ENCODE measurements at regions not wholly inside any gene's neighbourhood (a gene's known extent, or its start where the extent isn't known, plus 50 kb on each side); places are given as distances from the start of the nearest gene placed in this dataset.
"Not testable (repeated sequence)": the region's sequence is repeated elsewhere in the genome, so short reads cannot be mapped to it uniquely, and the experiment has no call there.

GRCh38 chr2:36123995-36124394 is 231.6 kb upstream of the CRIM1 start:
- CTCF ChIA-PET, result no interaction called here

DNA sequence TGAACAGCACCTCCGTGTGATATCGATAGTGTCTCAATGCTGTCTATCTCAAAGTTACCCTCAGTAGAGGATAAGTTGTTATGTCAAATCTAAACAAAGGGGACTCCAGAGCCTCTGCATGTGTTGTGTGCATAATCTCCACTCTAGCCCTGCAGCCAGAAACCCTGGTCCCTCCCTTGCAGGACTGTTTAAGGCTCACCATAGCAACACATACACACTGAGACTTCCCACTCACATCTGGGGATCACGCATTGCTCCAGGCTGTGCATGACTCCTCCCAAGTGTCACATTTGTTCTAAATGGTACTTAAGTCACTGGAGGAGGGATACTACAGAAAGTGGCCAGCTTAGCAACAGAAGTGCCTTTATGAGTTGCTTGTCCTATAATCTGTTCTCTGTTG is 258.6 kb upstream of the CRIM1 start:
- ChIA-PET POLR2A (ENCODE audit: unreplicated experiment) (no interaction called here), CTCF (no interaction called here)
- no peak overlapping the region for H3K27ac ChIP-seq
- no peak for TF ChIP-seq EZH2 (IDR thresholded peaks at IDR 0.05; ENCODE audit: low read depth)
- TF ChIP-seq, protein P1, sequence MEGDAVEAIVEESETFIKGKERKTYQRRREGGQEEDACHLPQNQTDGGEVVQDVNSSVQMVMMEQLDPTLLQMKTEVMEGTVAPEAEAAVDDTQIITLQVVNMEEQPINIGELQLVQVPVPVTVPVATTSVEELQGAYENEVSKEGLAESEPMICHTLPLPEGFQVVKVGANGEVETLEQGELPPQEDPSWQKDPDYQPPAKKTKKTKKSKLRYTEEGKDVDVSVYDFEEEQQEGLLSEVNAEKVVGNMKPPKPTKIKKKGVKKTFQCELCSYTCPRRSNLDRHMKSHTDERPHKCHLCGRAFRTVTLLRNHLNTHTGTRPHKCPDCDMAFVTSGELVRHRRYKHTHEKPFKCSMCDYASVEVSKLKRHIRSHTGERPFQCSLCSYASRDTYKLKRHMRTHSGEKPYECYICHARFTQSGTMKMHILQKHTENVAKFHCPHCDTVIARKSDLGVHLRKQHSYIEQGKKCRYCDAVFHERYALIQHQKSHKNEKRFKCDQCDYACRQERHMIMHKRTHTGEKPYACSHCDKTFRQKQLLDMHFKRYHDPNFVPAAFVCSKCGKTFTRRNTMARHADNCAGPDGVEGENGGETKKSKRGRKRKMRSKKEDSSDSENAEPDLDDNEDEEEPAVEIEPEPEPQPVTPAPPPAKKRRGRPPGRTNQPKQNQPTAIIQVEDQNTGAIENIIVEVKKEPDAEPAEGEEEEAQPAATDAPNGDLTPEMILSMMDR (conservative IDR thresholded peaks at IDR 0.05), result no peak
- DNase-seq, result no peak
- no peaks in the 10 kb centered on the region for H3K27me3 ChIP-seq (ENCODE audit: insufficient read depth, low read depth)
- H3K4me2 ChIP-seq, result no peak overlapping the region
- no TSS peak for BruUV-seq (replicated peaks)
- H2AFZ ChIP-seq, result no peak overlapping the region
- no peaks in the 10 kb centered on the region for H3F3A ChIP-seq (ENCODE audit: insufficient read depth, low read depth)
- no peaks in the 10 kb centered on the region for H3K36me3 ChIP-seq (ENCODE audit: low read depth)
- no peaks in the 10 kb centered on the region for H3K9me3 ChIP-seq (ENCODE audit: insufficient read depth, low read depth)
- no peaks in the 10 kb centered on the region for H3K4me1 ChIP-seq (replicated peaks; ENCODE audit: insufficient read depth)
- H4K20me1 ChIP-seq (ENCODE audit: insufficient read depth), result no peaks in the 10 kb centered on the region
- no peak overlapping the region for H3K4me3 ChIP-seq
- no peaks in the 10 kb centered on the region for H3K9me2 ChIP-seq (ENCODE audit: insufficient read depth)
- intact Hi-C loops (cut with micrococcal nuclease; ENCODE audit: unreplicated experiment), result no loop called here
- H3K79me2 ChIP-seq (ENCODE audit: low read depth), result no peaks in the 10 kb centered on the region

More at GRCh38 chr2:36123995-36124394, 231.6 kb upstream of the CRIM1 start:
- H3K27ac ChIP-seq, result no peak overlapping the region
- TF ChIP-seq, protein P1 (conservative IDR thresholded peaks at IDR 0.05), result no peak
- no peak for TF ChIP-seq EZH2 (IDR thresholded peaks at IDR 0.05; ENCODE audit: low read depth)
- no peaks in the 10 kb centered on the region for H3K4me1 ChIP-seq (replicated peaks; ENCODE audit: insufficient read depth)
- no peak overlapping the region for H3K4me3 ChIP-seq
- H3K36me3 ChIP-seq (ENCODE audit: low read depth), result no peaks in the 10 kb centered on the region
- BruUV-seq (replicated peaks), result no TSS peak
- no peaks in the 10 kb centered on the region; the same call in 1 of the 2 replicates for H3K27me3 ChIP-seq (ENCODE audit: insufficient read depth, low read depth)
- no peak for DNase-seq
- no peaks in the 10 kb centered on the region for H3K9me2 ChIP-seq (ENCODE audit: insufficient read depth)
- H2AFZ ChIP-seq, result no peak overlapping the region
- intact Hi-C loops (cut with micrococcal nuclease; ENCODE audit: unreplicated experiment), result no loop called here
- no peaks in the 10 kb centered on the region for H3F3A ChIP-seq (ENCODE audit: insufficient read depth, low read depth)
- H3K9me3 ChIP-seq (ENCODE audit: insufficient read depth, low read depth), result no peaks in the 10 kb centered on the region
- POLR2A ChIA-PET (ENCODE audit: unreplicated experiment), result no interaction called here
- no peaks in the 10 kb centered on the region for H3K79me2 ChIP-seq (ENCODE audit: low read depth)
- H3K4me2 ChIP-seq, result no peak overlapping the region
- H4K20me1 ChIP-seq (ENCODE audit: insufficient read depth), result no peaks in the 10 kb centered on the region

GRCh38 chr2:36091844-36092741 is 263.5 kb upstream of the CRIM1 start:
- intact Hi-C loops (cut with micrococcal nuclease; ENCODE audit: unreplicated experiment); H3F3A ChIP-seq (ENCODE audit: insufficient read depth, low read depth); H3K4me2 ChIP-seq; BruUV-seq (replicated peaks); H3K9me2 ChIP-seq (ENCODE audit: insufficient read depth); H2AFZ ChIP-seq; H4K20me1 ChIP-seq (ENCODE audit: insufficient read depth); POLR2A ChIA-PET (ENCODE audit: unreplicated experiment); H3K4me3 ChIP-seq; H3K4me1 ChIP-seq (replicated peaks; ENCODE audit: insufficient read depth); H3K27ac ChIP-seq; H3K9me3 ChIP-seq (ENCODE audit: insufficient read depth, low read depth); CTCF ChIA-PET; H3K79me2 ChIP-seq (ENCODE audit: low read depth); H3K36me3 ChIP-seq (ENCODE audit: low read depth); DNase-seq; H3K27me3 ChIP-seq (ENCODE audit: insufficient read depth, low read depth): not testable (repeated sequence)

Measured in PC-9 (cell line).